Ishikawa (cell line): ENCODE measurements at regions not wholly inside any gene's neighbourhood (a gene's known extent, or its start where the extent isn't known, plus 50 kb on each side); places are given as distances from the start of the nearest gene placed in this dataset.

Experiments used
- CEBPB ChIP-seq: IDR thresholded peaks from 2 replicates; pipeline ENCODE4 v1.6.1; 2012
- CREB1 ChIP-seq: IDR thresholded peaks from 2 replicates; pipeline ENCODE4 v1.6.1; 2012; ENCODE audit warnings: low read depth
- EGR1 ChIP-seq: IDR thresholded peaks from 2 replicates; pipeline ENCODE4 v1.6.1; 2012
- EP300 ChIP-seq: IDR thresholded peaks from 2 replicates; pipeline ENCODE4 v1.6.1; 2012; ENCODE audit warnings: borderline replicate concordance
- FOXM1 ChIP-seq: IDR thresholded peaks from 2 replicates; pipeline ENCODE4 v1.6.1; 2012; ENCODE audit warnings: low read depth, borderline replicate concordance
- MAX ChIP-seq: IDR thresholded peaks from 2 replicates; pipeline ENCODE4 v1.6.1; 2012
- NFIC ChIP-seq: IDR thresholded peaks from 2 replicates; pipeline ENCODE4 v1.6.1; 2012
- RAD21 ChIP-seq: IDR thresholded peaks from 2 replicates; pipeline ENCODE4 v1.6.1; 2012; ENCODE audit warnings: low read depth
- REST ChIP-seq: IDR thresholded peaks from 2 replicates; pipeline ENCODE4 v1.6.1; 2012; ENCODE audit warnings: low read depth, mild to moderate bottlenecking
- TAF1 ChIP-seq: IDR thresholded peaks from 2 replicates; pipeline ENCODE4 v1.6.1; 2012; ENCODE audit warnings: low read depth, mild to moderate bottlenecking
- TCF12 ChIP-seq: IDR thresholded peaks from 2 replicates; pipeline ENCODE4 v1.6.1; 2012; ENCODE audit warnings: low read depth
- TEAD4 ChIP-seq: IDR thresholded peaks from 2 replicates; pipeline ENCODE4 v1.6.1; 2012
- USF1 ChIP-seq: IDR thresholded peaks from 2 replicates; pipeline ENCODE4 v1.6.1; 2012
- YY1 ChIP-seq: IDR thresholded peaks from 2 replicates; pipeline ENCODE4 v1.6.1; 2012; ENCODE audit warnings: low read depth
- ZBTB7A ChIP-seq: IDR thresholded peaks from 2 replicates; pipeline ENCODE4 v1.6.1; 2012; ENCODE audit warnings: low read depth

- no peak for TF ChIP-seq EP300
- no peak for TF ChIP-seq REST
- no peak for TF ChIP-seq TEAD4
- TF ChIP-seq MAX: no peak
- no peak for TF ChIP-seq YY1
- TF ChIP-seq NFIC: no peak
- TF ChIP-seq TCF12: no peak
- no peak for TF ChIP-seq FOXM1
- no peak for TF ChIP-seq CEBPB
- no peak for TF ChIP-seq RAD21
- no peak for TF ChIP-seq ZBTB7A
- TF ChIP-seq EGR1: no peak
- no peak for TF ChIP-seq USF1
- TF ChIP-seq TAF1: no peak
- TF ChIP-seq CREB1: no peak
Measured at GRCh38 chr5:167716126-167716775, 575.2 kb upstream of the WWC1 start.

GRCh38 chr5:167720259-167720658 is 571.2 kb upstream of the WWC1 start:
- TF ChIP-seq TEAD4 (no peak), ZBTB7A (no peak), CREB1 (no peak), NFIC (no peak), CEBPB (no peak), EP300 (no peak), REST (no peak), TAF1 (no peak), FOXM1 (no peak), USF1 (no peak), TCF12 (no peak), MAX (no peak)

- TF ChIP-seq MAX (no peak), CEBPB (no peak), FOXM1 (no peak), CREB1 (no peak), TAF1 (no peak), TEAD4 (no peak), NFIC (no peak), USF1 (no peak), YY1 (no peak)
Measured at GRCh38 chr5:167720676-167721260, 570.7 kb upstream of the WWC1 start.

GRCh38 chr5:167721926-167722440 is 569.5 kb upstream of the WWC1 start:
- TF ChIP-seq MAX: no peak
- no peak for TF ChIP-seq EP300
- TF ChIP-seq FOXM1: no peak
- no peak for TF ChIP-seq RAD21
- no peak for TF ChIP-seq TAF1
- no peak for TF ChIP-seq REST
